ENCODE measurements at regions not wholly inside any gene's neighbourhood (a gene's known extent, or its start where the extent isn't known, plus 50 kb on each side); places are given as distances from the start of the nearest gene placed in this dataset.

DNA sequence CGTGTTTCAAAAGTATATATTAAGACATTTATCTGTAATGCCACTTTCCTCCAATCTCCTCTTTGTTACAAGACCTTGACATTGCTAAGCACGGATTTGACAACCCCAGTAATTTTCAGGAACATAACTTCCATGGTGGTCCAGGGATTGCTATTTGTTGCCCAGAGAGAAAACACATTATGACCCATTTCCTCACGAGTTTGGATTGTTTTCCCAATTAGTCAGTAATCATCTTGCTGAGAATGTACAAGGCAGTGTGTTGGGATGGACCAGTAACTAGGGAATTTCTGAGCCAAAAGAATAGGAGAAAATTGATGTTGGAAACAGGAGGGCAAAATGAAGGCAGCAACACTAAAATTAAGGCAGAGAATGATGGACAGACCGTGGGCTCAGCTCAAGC, 574.1 kb downstream of the EBF1 start:
- H3K4me3 Mint-ChIP-seq, result no peak overlapping the region
- H3K27me3 Mint-ChIP-seq, result no peaks in the 10 kb centered on the region
- H3K9me3 ChIP-seq (ENCODE audit: control insufficient read depth in 1 of 2, insufficient read depth in 1 of 2, low read length in 2 of 2), result no peaks in the 10 kb centered on the region
- no peaks in the 10 kb centered on the region for H3K4me1 Mint-ChIP-seq (ENCODE audit: low read depth)
- ChIA-PET POLR2A (no interaction called here), CTCF (no interaction called here)
- no peak overlapping the region for H3K4me3 ChIP-seq (ENCODE audit: low read length)
- H3K36me3 ChIP-seq (ENCODE audit: insufficient read depth, low read length), result no peaks in the 10 kb centered on the region
- no peak for ATAC-seq (ENCODE audit: poor library complexity)
- intact Hi-C loops (cut with DNase I, micrococcal nuclease), result no loop called here
- no peak overlapping the region for H3K27ac ChIP-seq (ENCODE audit: low read depth in 1 of 2, low read length in 2 of 2)
- H3K36me3 Mint-ChIP-seq (ENCODE audit: low read depth), result no peaks in the 10 kb centered on the region
- TF ChIP-seq, protein P1, sequence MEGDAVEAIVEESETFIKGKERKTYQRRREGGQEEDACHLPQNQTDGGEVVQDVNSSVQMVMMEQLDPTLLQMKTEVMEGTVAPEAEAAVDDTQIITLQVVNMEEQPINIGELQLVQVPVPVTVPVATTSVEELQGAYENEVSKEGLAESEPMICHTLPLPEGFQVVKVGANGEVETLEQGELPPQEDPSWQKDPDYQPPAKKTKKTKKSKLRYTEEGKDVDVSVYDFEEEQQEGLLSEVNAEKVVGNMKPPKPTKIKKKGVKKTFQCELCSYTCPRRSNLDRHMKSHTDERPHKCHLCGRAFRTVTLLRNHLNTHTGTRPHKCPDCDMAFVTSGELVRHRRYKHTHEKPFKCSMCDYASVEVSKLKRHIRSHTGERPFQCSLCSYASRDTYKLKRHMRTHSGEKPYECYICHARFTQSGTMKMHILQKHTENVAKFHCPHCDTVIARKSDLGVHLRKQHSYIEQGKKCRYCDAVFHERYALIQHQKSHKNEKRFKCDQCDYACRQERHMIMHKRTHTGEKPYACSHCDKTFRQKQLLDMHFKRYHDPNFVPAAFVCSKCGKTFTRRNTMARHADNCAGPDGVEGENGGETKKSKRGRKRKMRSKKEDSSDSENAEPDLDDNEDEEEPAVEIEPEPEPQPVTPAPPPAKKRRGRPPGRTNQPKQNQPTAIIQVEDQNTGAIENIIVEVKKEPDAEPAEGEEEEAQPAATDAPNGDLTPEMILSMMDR (IDR thresholded peaks at IDR 0.05), result no peak
- no peaks in the 10 kb centered on the region for H3K27me3 ChIP-seq (ENCODE audit: control insufficient read depth in 1 of 2, insufficient read depth in 2 of 2, low read length in 2 of 2)
- no peaks in the 10 kb centered on the region for H3K9me3 Mint-ChIP-seq
- no peak for DNase-seq
- no peaks in the 10 kb centered on the region for H3K4me1 ChIP-seq (ENCODE audit: insufficient read depth, low read length)
- no peak overlapping the region for H3K27ac Mint-ChIP-seq

GRCh38 chr5:158524070-158524469, 575.6 kb downstream of the EBF1 start:
- Histone ChIP-seq H3K27me3 (ENCODE audit: control insufficient read depth in 1 of 2, insufficient read depth in 2 of 2, low read length in 2 of 2) (no peaks in the 10 kb centered on the region), H3K27ac (ENCODE audit: low read depth in 1 of 2, low read length in 2 of 2) (no peak overlapping the region), H3K9me3 (ENCODE audit: control insufficient read depth in 1 of 2, insufficient read depth in 1 of 2, low read length in 2 of 2) (no peaks in the 10 kb centered on the region), H3K36me3 (ENCODE audit: insufficient read depth, low read length) (no peaks in the 10 kb centered on the region), H3K4me1 (ENCODE audit: insufficient read depth, low read length) (no peaks in the 10 kb centered on the region), H3K4me3 (ENCODE audit: low read length) (no peak overlapping the region)
- ChIA-PET POLR2A (no interaction called here), CTCF (no interaction called here)
- Mint-ChIP-seq H3K4me3 (no peak overlapping the region), H3K27ac (no peak overlapping the region), H3K27me3 (no peaks in the 10 kb centered on the region), H3K4me1 (ENCODE audit: low read depth) (no peaks in the 10 kb centered on the region), H3K9me3 (no peaks in the 10 kb centered on the region), H3K36me3 (ENCODE audit: low read depth) (no peaks in the 10 kb centered on the region)
- intact Hi-C loops (cut with DNase I, micrococcal nuclease), result no loop called here
- no peak for DNase-seq
- TF ChIP-seq, protein P1 (IDR thresholded peaks at IDR 0.05), result no peak
- ATAC-seq (ENCODE audit: poor library complexity), result no peak

DNA sequence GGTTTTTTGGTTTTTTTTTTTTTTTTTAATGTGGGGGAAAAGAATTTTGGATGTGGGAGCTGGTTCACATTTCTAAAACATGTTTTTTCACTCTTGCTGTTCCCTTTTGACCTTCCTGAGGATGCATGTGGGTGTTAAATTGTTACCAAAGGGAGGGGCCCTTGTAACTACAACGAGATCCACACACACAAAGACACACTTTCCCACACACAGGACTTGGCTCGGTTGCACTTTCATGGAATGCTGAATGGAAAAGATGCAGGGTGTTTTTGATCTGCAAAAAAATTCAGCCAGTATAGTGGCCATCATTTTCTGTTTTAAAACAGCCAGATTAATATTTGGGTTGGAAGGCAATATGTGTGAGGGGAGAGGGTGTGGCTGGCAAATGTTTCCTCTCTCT, 576.9 kb downstream of the EBF1 start:
- TF ChIP-seq, protein P1 (IDR thresholded peaks at IDR 0.05), result no peak
- Histone ChIP-seq H3K27ac (ENCODE audit: low read depth in 1 of 2, low read length in 2 of 2) (no peak overlapping the region), H3K4me3 (ENCODE audit: low read length) (no peak overlapping the region), H3K4me1 (ENCODE audit: insufficient read depth, low read length) (no peaks in the 10 kb centered on the region), H3K9me3 (ENCODE audit: control insufficient read depth in 1 of 2, insufficient read depth in 1 of 2, low read length in 2 of 2) (no peaks in the 10 kb centered on the region), H3K27me3 (ENCODE audit: control insufficient read depth in 1 of 2, insufficient read depth in 2 of 2, low read length in 2 of 2) (no peaks in the 10 kb centered on the region), H3K36me3 (ENCODE audit: insufficient read depth, low read length) (no peaks in the 10 kb centered on the region)
- H3K36me3 Mint-ChIP-seq (ENCODE audit: low read depth), result no peaks in the 10 kb centered on the region
- H3K27me3 Mint-ChIP-seq, result no peaks in the 10 kb centered on the region
- POLR2A ChIA-PET, result no interaction called here
- H3K4me1 Mint-ChIP-seq (ENCODE audit: low read depth), result no peaks in the 10 kb centered on the region
- intact Hi-C loops (cut with DNase I, micrococcal nuclease), result no loop called here
- DNase-seq (no peak), ATAC-seq (ENCODE audit: poor library complexity) (no peak)
- no peak overlapping the region for H3K4me3 Mint-ChIP-seq
- H3K9me3 Mint-ChIP-seq, result no peaks in the 10 kb centered on the region
- CTCF ChIA-PET, result no interaction called here
- no peak overlapping the region for H3K27ac Mint-ChIP-seq

Measured in CD4-positive, alpha-beta T cell (primary cell).